Esophagus squamous epithelium (tissue), 5 donors: ENCODE measurements at regions not wholly inside any gene's neighbourhood (a gene's known extent, or its start where the extent isn't known, plus 50 kb on each side); places are given as distances from the start of the nearest gene placed in this dataset.

Source experiments
- DNase-seq: peaks from one replicate; lab custom pipeline; 2025; lab: John Stamatoyannopoulos, UW
- H3K27ac ChIP-seq, 4 donors: fragments of 200-600 bp; sonication (generic); one replicate each; pipeline ENCODE4 v1.5.1; 2016 to 2019; ENCODE audit warnings: mild to moderate bottlenecking in 1 of 4
- H3K27me3 ChIP-seq, 4 donors: fragments of 200-600 bp; sonication (generic); 1 replicate in 3 of 4; 2 replicates in 1 of 4; pipeline versions ENCODE4 v1.5.1 to v1.6.0; 2017 to 2021; ENCODE audit warnings: antibody characterized with exemption in 1 of 4
- H3K36me3 ChIP-seq, 3 donors: fragments of 200-600 bp; sonication (generic); one replicate each; pipeline ENCODE4 v1.5.1; 2016 to 2019
- H3K4me1 ChIP-seq, 3 donors: fragments of 200-600 bp; sonication (generic); one replicate each; pipeline ENCODE4 v1.5.1; 2017 to 2019
- H3K4me3 ChIP-seq, 4 donors: fragments of 200-600 bp; sonication (generic); 1 replicate in 3 of 4; 2 replicates in 1 of 4; pipeline ENCODE4 v1.5.1; 2016 to 2019; ENCODE audit warnings: mild to moderate bottlenecking in 2 of 4, moderate library complexity in 1 of 4
- H3K9me3 ChIP-seq, 3 donors: fragments of 200-600 bp; sonication (generic); one replicate each; pipeline ENCODE4 v1.5.1; 2016 to 2019
- POLR2A ChIP-seq, 4 donors: fragments of 450-650 bp; IDR thresholded peaks; one replicate each; pipeline ENCODE4 v1.6.1; 2017; ENCODE audit warnings: antibody characterized with exemption in 4 of 4, mild to moderate bottlenecking in 4 of 4, moderate library complexity in 3 of 4
- WGBS, 2 donors: methylation state at CpG; one replicate each; pipeline ENCODE4 v1.1.5; 2018; 5-methylcytosine and 5-hydroxymethylcytosine counted together
- intact Hi-C: fragments of 100-400 bp; cut with DNase I; formaldehyde crosslinking; loops from one replicate; pipeline ENCODE4 v1.15.0; 2022
- TF ChIP-seq, protein P1 (sequence below), 6 experiments: fragments of 450-650 bp in 4 of 6; fragments of 200-600 bp in 2 of 6; sonication (generic) in 2 of 6; IDR thresholded peaks; one replicate each; pipeline ENCODE4 v1.5.1; 2016 to 2019; ENCODE audit warnings: antibody characterized with exemption in 6 of 6, mild to moderate bottlenecking in 4 of 6, moderate library complexity in 4 of 6
- donor health status: DM: yes; HTN: yes; CAD: no.

DNA sequence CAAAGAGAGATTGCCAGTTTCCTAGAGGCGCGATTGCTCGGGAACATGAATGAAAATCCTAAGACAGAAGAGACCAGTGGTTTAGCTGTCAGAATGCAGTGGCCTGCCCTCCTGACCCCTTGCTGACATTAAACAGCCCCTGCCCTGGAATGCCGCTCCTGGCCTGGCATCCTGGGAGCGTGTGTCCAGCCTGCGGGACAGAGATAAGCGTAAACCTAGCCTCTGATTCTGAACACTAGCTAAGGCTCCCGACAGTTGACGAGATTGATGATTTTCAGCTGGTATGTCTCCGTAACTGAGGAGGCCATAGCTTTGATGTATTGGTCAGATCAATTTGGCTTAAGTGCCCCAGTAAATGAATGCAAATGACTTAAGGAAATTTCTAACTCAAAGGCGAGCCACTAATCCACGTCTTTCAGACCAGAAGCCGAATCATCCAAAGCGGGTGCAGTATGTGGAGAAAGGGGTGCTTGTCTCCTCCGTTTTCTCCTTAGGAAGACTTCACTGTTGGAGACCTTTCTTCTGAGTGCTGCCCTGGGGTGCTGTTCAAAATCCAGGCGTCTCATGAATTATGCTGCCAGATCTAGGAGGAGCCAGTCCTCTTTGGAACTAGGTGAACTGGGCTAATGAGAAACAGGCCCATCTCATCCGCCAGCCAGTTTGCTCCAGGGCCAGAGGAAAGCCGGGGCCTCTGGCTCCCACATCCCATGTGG is 142.5 kb upstream of the L3MBTL4 start:
- WGBS, 2 donors: 57 to 82% methylated on average over 10 to 13 of the region's 18 CpGs
- Histone ChIP-seq H3K27me3 (peaks cover 0 to 9% (median 0%) of the 10 kb centered on the region in 4 donors), H3K9me3 (no peaks in the 10 kb centered on the region), H3K36me3 (no peaks in the 10 kb centered on the region), H3K27ac (peak overlapping the region in 2 of 4 donors; percentile 10 to 19), H3K4me3 (no peak overlapping the region), H3K4me1 (peaks cover 8 to 38% (median 9%) of the 10 kb centered on the region in 3 donors)
- TF ChIP-seq, protein P1, sequence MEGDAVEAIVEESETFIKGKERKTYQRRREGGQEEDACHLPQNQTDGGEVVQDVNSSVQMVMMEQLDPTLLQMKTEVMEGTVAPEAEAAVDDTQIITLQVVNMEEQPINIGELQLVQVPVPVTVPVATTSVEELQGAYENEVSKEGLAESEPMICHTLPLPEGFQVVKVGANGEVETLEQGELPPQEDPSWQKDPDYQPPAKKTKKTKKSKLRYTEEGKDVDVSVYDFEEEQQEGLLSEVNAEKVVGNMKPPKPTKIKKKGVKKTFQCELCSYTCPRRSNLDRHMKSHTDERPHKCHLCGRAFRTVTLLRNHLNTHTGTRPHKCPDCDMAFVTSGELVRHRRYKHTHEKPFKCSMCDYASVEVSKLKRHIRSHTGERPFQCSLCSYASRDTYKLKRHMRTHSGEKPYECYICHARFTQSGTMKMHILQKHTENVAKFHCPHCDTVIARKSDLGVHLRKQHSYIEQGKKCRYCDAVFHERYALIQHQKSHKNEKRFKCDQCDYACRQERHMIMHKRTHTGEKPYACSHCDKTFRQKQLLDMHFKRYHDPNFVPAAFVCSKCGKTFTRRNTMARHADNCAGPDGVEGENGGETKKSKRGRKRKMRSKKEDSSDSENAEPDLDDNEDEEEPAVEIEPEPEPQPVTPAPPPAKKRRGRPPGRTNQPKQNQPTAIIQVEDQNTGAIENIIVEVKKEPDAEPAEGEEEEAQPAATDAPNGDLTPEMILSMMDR (IDR thresholded peaks at IDR 0.05): no peak
- TF ChIP-seq POLR2A (IDR thresholded peaks at IDR 0.05): no peak
- intact Hi-C loops: no loop called here
- no peak for DNase-seq

DNA sequence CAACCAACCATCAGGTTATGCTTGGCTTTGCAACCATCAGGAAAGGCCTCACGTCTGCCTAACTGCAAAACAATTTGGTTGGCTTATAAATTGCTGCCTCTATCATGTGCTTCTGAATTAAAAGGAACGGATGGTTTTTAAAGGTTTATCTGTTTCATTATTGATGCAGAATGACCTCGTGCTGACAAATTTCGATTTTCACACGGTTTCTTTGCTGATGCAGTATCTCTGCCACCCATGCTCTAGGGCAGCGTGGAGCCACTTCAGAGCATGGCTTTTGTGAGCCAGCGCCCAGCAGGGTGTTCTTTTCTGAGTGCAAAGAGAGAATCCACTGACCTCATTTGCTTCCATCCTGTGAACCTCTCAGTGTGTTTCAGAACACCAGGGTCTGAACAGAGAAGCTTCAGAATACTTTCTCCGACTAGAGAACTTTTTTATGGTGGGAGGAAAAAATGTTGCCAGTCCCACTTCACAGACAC is 143.1 kb upstream of the L3MBTL4 start:
- DNase-seq: no peak
- intact Hi-C loops: no loop called here
- no peak overlapping the region for H3K4me3 ChIP-seq
- TF ChIP-seq POLR2A (IDR thresholded peaks at IDR 0.05): no peak
- TF ChIP-seq, protein P1 (IDR thresholded peaks at IDR 0.05): no peak
- 57 to 64% methylated on average over 8 of the region's 8 CpGs for WGBS, 2 donors
- no peaks in the 10 kb centered on the region for H3K36me3 ChIP-seq
- H3K27ac ChIP-seq: peak overlapping the region in 2 of 4 donors; percentile 10 to 19
- H3K9me3 ChIP-seq: no peaks in the 10 kb centered on the region
- H3K4me1 ChIP-seq: peaks cover 8 to 40% (median 9%) of the 10 kb centered on the region in 3 donors
- peaks cover 0 to 9% (median 0%) of the 10 kb centered on the region in 4 donors for H3K27me3 ChIP-seq

DNA sequence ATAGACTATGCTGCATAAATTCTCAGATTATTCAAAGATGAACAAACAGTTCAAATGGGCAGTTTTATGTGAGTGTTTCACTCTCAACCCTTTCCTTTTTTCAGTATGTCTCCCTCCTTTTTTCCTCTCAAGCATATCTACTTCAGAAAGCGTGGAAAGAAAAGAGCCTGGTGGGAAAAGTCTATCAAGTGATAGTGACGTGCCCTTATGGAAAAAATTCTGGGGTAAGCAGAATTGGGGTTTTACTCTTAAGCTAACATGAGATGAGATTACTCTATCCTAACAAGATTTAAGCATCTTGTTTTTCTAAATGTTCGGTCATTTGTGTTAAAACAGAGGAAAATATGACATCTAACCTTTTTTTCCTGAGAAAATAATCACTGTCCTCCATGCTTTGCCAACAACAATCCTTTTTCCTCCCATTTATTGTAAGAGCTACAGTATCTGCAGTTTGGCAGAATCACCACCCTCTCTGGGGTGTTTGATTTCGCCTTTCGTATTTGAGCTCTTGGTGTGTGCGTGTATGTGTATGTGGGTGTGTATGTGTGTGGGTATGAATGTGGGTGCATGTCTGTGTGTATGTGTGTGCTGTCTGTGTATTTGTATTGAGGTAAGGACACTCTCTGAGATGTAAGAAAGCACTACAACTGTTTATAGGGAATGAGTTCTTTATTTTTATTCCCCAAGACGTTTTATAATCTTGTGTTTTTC is 143.9 kb upstream of the L3MBTL4 start:
- no peak for DNase-seq
- H3K36me3 ChIP-seq: no peaks in the 10 kb centered on the region
- TF ChIP-seq, protein P1 (IDR thresholded peaks at IDR 0.05): no peak
- no peak for TF ChIP-seq POLR2A (IDR thresholded peaks at IDR 0.05)
- WGBS, 2 donors: 65 to 71% methylated on average over 7 of the region's 7 CpGs
- peaks cover 8 to 40% (median 9%) of the 10 kb centered on the region in 3 donors for H3K4me1 ChIP-seq
- H3K4me3 ChIP-seq: no peak overlapping the region
- H3K27me3 ChIP-seq: peaks cover 0 to 13% (median 0%) of the 10 kb centered on the region in 4 donors
- intact Hi-C loops: no loop called here
- H3K27ac ChIP-seq: no peak overlapping the region
- H3K9me3 ChIP-seq: no peaks in the 10 kb centered on the region

DNA sequence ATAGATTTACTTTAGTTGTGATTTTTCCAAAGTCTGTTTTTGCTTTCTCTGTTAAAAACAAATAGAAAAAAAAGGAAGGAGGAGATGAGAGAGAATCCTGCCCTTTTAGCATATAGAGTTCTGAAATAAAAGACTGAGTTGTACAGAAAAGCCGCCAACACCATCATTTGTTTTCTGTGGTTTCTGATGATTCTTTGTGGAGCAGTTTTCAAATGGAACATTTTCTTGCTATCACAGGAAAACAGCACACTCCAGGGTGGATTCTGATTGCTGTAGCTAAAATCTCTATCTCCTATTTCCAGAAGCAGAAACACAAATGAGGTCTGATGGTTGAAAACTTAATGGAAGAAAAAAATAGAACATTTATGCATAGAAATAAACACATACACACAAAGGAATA is 144.6 kb upstream of the L3MBTL4 start:
- no peak overlapping the region for H3K27ac ChIP-seq
- intact Hi-C loops: no loop called here
- H3K4me1 ChIP-seq: peaks cover 8 to 43% (median 9%) of the 10 kb centered on the region in 3 donors
- no peak overlapping the region for H3K4me3 ChIP-seq
- DNase-seq: no peak
- no peaks in the 10 kb centered on the region for H3K36me3 ChIP-seq
- no peaks in the 10 kb centered on the region for H3K9me3 ChIP-seq
- peaks cover 0 to 13% (median 0%) of the 10 kb centered on the region in 4 donors for H3K27me3 ChIP-seq
- 81 to 88% methylated on average over 1 of the region's 1 CpG for WGBS, 2 donors
- TF ChIP-seq, protein P1 (IDR thresholded peaks at IDR 0.05): no peak
- TF ChIP-seq POLR2A (IDR thresholded peaks at IDR 0.05): no peak

DNA sequence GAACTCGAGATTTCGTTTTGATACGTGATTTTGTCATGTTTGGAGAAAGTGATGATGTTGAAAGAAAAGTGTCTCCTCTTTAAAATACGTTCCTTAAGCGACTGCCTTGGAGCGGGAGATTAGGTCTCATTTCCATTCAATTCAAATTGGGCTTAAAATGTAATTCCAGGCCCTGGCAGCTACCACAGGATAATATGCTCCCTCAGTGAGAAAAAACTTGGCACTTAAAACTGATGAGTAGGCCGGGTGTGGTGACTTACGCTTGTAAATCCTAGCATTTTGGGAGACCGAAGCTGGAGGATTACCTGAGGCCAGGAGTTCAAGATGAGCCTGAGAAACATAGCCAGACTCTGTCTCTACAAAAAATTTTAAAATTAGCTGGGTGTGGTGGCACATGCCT is 146.3 kb upstream of the L3MBTL4 start:
- TF ChIP-seq POLR2A (IDR thresholded peaks at IDR 0.05): no peak
- TF ChIP-seq, protein P1 (IDR thresholded peaks at IDR 0.05): no peak
- peaks cover 0 to 13% (median 0%) of the 10 kb centered on the region in 4 donors for H3K27me3 ChIP-seq
- H3K9me3 ChIP-seq: no peaks in the 10 kb centered on the region
- H3K27ac ChIP-seq: peak overlapping the region in 3 of 4 donors; percentile 25 to 55 (median 40)
- H3K4me3 ChIP-seq: no peak overlapping the region
- intact Hi-C loops: no loop called here
- no peaks in the 10 kb centered on the region for H3K36me3 ChIP-seq
- H3K4me1 ChIP-seq: peaks cover 8 to 54% (median 9%) of the 10 kb centered on the region in 3 donors
- 34 to 47% methylated on average over 9 of the region's 9 CpGs for WGBS, 2 donors
- DNase-seq: no peak
